Cerebellar cortex (tissue), 1 donor: ENCODE measurements at regions not wholly inside any gene's neighbourhood (a gene's known extent, or its start where the extent isn't known, plus 50 kb on each side); places are given as distances from the start of the nearest gene placed in this dataset.

ENCODE experiments used
- DNase-seq: peaks from one replicate; pipeline ENCODE4 v3.0.0-alpha.2; 2015; ENCODE audit warnings: low spot score

DNA sequence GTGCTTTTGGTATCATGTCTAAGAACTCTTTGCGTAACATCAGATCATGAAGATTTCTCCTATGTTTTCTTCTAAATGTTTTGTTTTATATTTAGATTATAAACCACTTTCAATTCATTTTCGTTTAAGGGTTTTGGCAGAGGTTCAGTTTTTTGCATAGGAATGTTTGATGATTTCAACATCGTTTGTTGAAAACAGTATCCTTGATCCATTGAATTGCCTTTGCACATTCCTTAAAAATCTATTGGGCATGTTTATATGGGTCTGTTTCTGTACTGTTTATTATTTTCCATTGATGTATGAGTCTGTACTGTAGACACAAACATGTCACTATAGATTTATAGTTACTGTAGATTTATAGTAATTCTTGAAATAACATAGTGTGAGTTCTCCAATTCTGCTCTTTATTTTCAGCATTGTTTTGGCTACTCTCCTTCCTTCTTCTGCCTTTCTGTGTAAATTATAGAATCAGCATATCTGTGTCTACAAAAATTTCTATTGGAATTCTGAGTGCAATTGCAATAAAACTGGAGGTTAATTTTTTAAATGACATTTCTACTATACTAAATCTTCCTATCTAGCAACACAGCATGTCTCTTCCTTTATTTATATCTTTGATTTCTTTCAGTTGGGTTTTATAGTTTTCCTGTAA lies 374.0 kb downstream of the SV2B start:
- DNase-seq = no peak

GRCh38 chr15:91476861-91477260 lies 376.6 kb upstream of the SLCO3A1 start:
- no peak for DNase-seq

- DNase-seq = no peak
Observed at GRCh38 chr15:91478717-91479191, 374.8 kb upstream of the SLCO3A1 start.

DNA sequence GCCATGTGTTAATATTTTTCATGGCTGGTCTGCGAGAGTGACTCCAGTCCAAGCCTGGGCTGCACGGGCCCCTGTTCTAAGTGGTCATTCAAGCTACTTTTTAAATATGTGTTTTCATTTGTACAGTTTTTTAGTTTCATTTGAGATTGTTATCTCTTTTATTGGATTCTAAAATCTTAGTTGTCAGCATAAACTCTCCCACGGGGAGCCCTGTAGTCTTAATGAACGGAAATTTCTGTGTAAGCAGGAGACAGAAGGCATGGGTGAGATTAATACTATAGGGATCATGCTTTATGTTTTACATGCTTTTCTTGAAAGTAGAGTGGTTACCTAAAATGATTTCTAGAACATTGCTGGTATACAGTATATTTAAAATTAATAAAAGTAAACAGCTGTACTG lies 373.1 kb upstream of the SLCO3A1 start:
- DNase-seq = no peak

DNA sequence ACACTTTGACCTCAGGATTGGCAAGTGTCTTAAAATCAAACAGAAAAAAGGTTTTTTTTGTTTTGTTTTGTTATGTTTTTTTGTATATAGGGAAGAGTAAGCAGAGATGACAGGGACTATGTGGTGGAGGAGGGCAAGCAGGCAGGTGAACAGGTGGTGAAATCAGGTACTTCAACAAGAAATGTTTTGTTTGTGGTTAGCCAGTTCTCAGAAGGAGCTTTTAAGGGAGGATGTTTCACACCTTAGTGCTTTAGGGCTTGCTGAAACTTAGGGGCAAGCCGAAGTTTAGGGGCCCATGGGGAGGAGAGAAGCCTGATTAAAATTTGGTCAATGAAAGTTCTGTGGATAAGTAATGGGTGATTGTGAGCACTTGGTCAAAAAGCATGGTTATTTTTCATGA lies 370.7 kb upstream of the SLCO3A1 start:
- no peak for DNase-seq

DNA sequence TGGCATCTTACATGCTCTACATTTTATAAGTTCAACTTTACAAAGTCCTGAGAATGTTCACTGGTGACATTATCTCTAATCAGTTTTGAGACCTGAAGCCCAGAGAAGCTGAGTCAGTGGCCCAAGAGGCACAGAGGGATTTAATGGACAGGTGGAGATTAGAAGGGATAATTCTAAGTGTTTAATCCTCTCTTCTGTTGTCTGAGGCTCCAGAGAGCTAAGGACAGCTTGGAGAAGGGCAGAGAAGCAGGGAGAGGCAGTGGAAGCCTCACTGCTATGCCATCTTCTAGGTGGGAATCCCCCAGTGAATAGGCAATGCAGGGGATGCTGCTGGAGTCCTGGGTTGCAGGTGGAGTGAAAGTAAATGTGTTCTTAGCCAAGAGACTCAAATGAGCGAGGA lies 369.4 kb upstream of the SLCO3A1 start:
- no peak for DNase-seq

- no peak for DNase-seq
Observed at GRCh38 chr15:91488452-91488851, 365.1 kb upstream of the SLCO3A1 start.

DNA sequence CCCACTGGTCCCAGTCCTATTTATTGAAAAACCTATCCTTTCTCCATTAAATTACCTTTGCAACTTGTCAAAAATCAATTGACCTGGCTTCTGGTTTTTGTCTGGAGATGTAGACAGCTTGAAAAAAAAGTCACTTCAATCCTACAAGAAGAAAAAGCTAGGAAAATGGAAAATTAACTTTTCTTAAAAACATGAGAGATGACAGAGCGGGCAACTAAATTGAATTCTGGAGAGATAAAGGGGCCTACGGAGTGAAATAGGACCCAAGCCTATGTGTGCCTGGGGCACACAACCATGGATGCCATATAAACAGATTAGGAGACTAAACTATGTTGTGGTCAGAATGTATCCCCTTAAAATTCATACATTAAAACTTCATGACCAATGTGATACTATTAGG lies 363.3 kb upstream of the SLCO3A1 start:
- no peak for DNase-seq

- DNase-seq = no peak
Observed at GRCh38 chr15:91491101-91491950, 362.2 kb upstream of the SLCO3A1 start.

DNA sequence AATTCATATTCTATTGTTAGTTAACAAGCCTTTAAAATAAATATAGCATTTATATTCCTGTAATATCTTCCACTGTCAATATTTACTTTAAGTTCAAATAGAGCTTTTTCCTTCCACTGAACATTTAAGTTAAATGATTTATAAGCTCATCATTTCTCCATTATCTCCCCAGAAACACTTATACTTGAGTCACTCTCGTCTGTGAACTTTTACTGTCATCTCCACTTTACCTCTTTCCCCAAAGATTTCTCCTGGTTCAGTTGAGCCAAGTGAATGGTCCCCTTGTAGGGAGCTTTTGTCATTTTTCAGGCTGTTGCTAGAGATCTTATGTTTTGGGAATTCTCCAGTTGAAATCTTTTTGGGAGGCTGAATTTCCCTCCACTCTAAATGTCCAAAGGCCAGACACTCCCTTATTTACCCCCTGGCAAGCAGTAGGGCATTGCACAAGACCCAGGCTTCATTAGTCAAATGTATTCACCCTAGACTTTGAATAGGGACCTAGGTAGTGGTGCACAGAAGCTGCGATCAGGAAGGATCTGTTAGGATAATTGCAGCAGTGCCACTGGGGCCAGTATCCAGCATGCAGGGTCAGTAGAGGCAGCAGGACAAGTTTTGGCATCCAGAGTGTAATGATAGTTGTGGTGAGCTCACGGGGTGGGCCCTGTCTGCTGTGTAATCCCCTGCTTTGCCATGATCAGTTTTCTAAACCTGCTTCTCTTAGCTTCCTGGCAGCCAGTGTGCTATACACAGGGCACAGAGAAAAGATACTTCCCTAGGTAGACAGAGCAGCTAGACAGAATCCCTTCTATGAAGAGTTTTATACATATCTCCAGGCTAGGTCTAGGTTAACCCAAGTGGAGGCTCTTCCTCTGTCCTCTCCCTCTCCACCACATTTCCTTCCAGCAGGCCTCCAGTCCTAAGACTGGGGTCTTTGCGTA lies 356.5 kb upstream of the SLCO3A1 start:
- no peak for DNase-seq

DNA sequence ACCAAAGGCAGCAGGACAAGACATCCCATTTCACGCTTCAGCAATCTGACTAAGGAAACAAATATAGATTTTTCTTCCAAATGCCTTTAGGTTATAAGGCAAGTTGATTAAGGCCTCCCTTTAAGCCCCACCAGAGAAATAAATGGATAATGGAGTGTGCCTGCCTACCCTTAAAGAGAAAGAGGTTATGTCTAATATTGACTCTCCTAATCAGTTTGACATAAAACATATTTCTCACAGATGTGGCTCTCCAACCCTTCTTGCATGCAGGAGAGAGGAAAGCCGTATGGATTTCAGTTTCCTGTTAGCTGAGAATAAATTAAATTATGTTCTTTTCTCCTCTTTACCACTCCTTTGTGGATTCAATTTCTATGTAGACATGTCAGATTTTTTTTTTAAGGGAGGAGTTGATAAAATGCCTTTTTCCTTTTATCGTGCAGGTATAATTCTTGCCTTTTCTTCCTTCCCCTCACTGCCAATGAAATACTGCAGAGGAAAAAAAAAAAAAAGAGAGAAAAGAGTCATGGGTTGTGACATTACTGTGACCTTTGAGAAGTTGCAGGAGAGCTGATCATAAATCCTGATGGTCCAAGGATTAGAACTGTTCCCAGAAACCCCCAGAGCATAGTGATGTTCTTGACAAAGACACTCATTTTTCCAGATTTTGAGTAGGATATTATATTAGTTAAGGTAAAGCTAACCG lies 355.3 kb upstream of the SLCO3A1 start:
- DNase-seq = no peak

DNA sequence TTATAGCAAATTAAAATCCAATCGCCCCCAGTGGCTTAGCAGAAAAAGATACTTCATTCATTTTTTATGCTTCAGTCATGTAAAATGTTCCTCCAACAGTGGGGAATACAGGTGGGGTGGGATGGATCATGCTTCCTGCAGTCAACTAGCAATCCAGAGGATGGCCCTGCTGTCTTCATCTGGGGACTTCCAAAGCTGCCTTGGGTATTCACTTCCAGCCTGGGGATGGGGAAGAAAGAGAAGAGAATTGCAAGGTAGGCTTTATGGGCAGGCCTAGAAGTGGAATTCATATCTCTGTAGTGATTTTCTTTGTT lies 354.8 kb upstream of the SLCO3A1 start:
- no peak for DNase-seq

- no peak for DNase-seq
Observed at GRCh38 chr15:91499774-91500383, 353.6 kb upstream of the SLCO3A1 start.

- DNase-seq = no peak
Observed at GRCh38 chr15:91508633-91509032, 344.9 kb upstream of the SLCO3A1 start.

- no peak for DNase-seq
Observed at GRCh38 chr15:91514147-91514546, 339.4 kb upstream of the SLCO3A1 start.

- DNase-seq = no peak
Observed at GRCh38 chr15:91515188-91515754, 338.2 kb upstream of the SLCO3A1 start.

- DNase-seq = no peak
Observed at GRCh38 chr15:91516866-91517265, 336.6 kb upstream of the SLCO3A1 start.

DNA sequence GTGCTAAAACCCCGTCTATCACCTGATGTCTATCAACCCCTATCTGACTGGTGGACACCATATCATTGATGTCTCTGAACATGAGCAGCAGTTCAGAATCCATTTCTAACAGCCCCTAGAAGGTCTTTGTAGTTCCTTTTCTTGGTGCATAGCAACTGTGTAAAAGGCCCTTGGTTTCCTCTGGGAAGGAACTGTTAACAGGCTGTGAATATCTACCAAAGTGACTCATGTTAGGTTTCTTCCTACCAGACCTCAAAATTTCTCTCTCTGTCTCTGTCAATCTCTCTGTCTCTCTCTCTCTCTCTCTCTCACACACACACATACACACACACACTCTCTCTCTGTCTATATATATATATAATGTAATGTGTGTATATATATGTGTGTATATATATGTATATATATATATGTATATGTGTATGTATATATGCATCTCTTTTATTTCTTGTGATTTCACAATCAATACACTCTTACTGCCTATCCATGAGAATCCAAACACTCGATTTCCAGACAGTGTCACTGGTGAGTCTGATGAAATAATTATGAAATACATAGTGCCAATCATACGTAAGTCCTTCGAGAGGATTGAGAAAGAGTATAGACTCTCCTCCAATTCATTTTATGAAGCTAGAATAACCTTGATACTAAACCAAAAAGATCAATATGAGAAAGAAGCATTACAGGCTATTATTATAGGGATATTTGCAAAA lies 335.9 kb upstream of the SLCO3A1 start:
- no peak for DNase-seq

DNA sequence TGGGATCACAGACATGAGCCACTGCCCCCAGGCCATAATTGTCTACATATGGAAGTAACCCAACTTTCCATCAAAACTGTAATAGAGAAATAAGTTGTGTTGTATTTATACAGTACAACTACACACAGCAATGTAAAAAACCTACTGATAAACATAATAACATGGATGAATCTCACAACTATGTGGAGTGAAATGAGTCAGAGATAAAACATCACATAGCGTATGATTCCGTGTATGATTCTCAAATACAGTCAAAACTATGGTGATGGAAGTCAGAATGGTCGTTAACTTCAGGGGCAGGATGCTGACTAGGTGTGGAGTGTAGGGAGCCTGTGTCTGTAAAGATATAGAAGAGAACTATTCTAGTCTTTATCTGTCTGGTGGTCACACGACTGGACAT lies 332.7 kb upstream of the SLCO3A1 start:
- DNase-seq = no peak

GRCh38 chr15:91521548-91521947 lies 332.0 kb upstream of the SLCO3A1 start:
- DNase-seq = no peak

GRCh38 chr15:91521996-91522395 lies 331.5 kb upstream of the SLCO3A1 start:
- DNase-seq = no peak
